ENCODE measurements at regions not wholly inside any gene's neighbourhood (a gene's known extent, or its start where the extent isn't known, plus 50 kb on each side); places are given as distances from the start of the nearest gene placed in this dataset.

- Histone ChIP-seq H3K36me3 (no peaks in the 10 kb centered on the region), H3K9me3 (peaks cover 0 to 14% (median 0%) of the 10 kb centered on the region in 11 donors), H3K4me1 (no peaks in the 10 kb centered on the region), H3K27ac (peak overlapping the region in 1 of 10 donors; percentile 54), H3K4me3 (no peak overlapping the region), H3K27me3 (no peaks in the 10 kb centered on the region)
- intact Hi-C loops (cut with DNase I), result no loop called here
- 64 to 76% methylated on average over 2 of the region's 2 CpGs for WGBS, 2 donors
- TF ChIP-seq CTCF (IDR thresholded peaks at IDR 0.05), result no peak
- ATAC-seq, result no peak
- DNase-seq, result no peak
Observed at GRCh38 chr13:22312405-22312803, 641.5 kb downstream of the FGF9 start.

GRCh38 chr13:22316494-22317025, 645.7 kb downstream of the FGF9 start:
- DNase-seq (no peak), ATAC-seq (no peak)
- intact Hi-C loops (cut with DNase I), result no loop called here
- H3K27me3 ChIP-seq, result no peaks in the 10 kb centered on the region
- 77 to 84% methylated on average over 8 of the region's 8 CpGs for WGBS, 2 donors
- no peak overlapping the region for H3K4me3 ChIP-seq
- peaks cover 0 to 14% (median 0%) of the 10 kb centered on the region in 11 donors for H3K9me3 ChIP-seq
- no peak for TF ChIP-seq CTCF (IDR thresholded peaks at IDR 0.05)
- H3K4me1 ChIP-seq, result no peaks in the 10 kb centered on the region
- H3K27ac ChIP-seq, result no peak overlapping the region
- no peaks in the 10 kb centered on the region for H3K36me3 ChIP-seq

GRCh38 chr13:22320991-22321390, 650.1 kb downstream of the FGF9 start:
- no peak for ATAC-seq
- intact Hi-C loops (cut with DNase I), result no loop called here
- 62 to 63% methylated on average over 3 of the region's 3 CpGs for WGBS, 2 donors

GRCh38 chr13:22325761-22326160, 654.9 kb downstream of the FGF9 start:
- Histone ChIP-seq H3K9me3 (no peaks in the 10 kb centered on the region), H3K4me3 (no peak overlapping the region), H3K4me1 (no peaks in the 10 kb centered on the region), H3K36me3 (no peaks in the 10 kb centered on the region), H3K27me3 (no peaks in the 10 kb centered on the region), H3K27ac (no peak overlapping the region)
- ATAC-seq (no peak), DNase-seq (no peak)
- WGBS, 2 donors, result 72 to 79% methylated on average over 3 of the region's 3 CpGs
- intact Hi-C loops (cut with DNase I), result no loop called here
- no peak for TF ChIP-seq CTCF (IDR thresholded peaks at IDR 0.05)

More at GRCh38 chr13:22320991-22321390, 650.1 kb downstream of the FGF9 start:
- no peaks in the 10 kb centered on the region for H3K4me1 ChIP-seq
- no peak overlapping the region for H3K4me3 ChIP-seq
- peaks cover 0 to 2% (median 0%) of the 10 kb centered on the region in 11 donors for H3K9me3 ChIP-seq
- no peaks in the 10 kb centered on the region for H3K36me3 ChIP-seq
- no peak overlapping the region for H3K27ac ChIP-seq
- no peak for TF ChIP-seq CTCF (IDR thresholded peaks at IDR 0.05)
- DNase-seq, result no peak
- no peaks in the 10 kb centered on the region for H3K27me3 ChIP-seq
